MM.1S (cell line): ENCODE measurements at regions not wholly inside any gene's neighbourhood (a gene's known extent, or its start where the extent isn't known, plus 50 kb on each side); places are given as distances from the start of the nearest gene placed in this dataset.
"Not testable (repeated sequence)": the region's sequence is repeated elsewhere in the genome, so short reads cannot be mapped to it uniquely, and the experiment has no call there.

Source experiments
- DNase-seq: peaks from one replicate; pipeline ENCODE4 v3.0.0-alpha.2; 2015
- H2AFZ ChIP-seq: fragments of 300-600 bp; sonication (generic); 2 replicates; pipeline ENCODE4 v1.6.0; 2016; ENCODE audit warnings: antibody characterized with exemption, low read length
- H3F3A ChIP-seq: fragments of 300-600 bp; sonication (generic); 2 replicates; pipeline ENCODE4 v1.6.1; 2016; ENCODE audit warnings: mild to moderate bottlenecking, antibody characterized with exemption, low read length, moderate library complexity, mixed read lengths; ENCODE audit not compliant: insufficient read depth
- H3K27ac ChIP-seq: fragments of 300-600 bp; sonication (generic); 2 replicates; pipeline ENCODE4 v1.5.1; 2016; ENCODE audit warnings: mild to moderate bottlenecking, low read length
- H3K27me3 ChIP-seq: fragments of 300-600 bp; sonication (generic); replicated peaks from 2 replicates; pipeline ENCODE4 v1.6.0; 2016; ENCODE audit warnings: low read length; ENCODE audit not compliant: insufficient read depth
- H3K36me3 ChIP-seq: fragments of 300-600 bp; sonication (generic); replicated peaks from 2 replicates; pipeline ENCODE4 v1.6.1; 2016; ENCODE audit warnings: mild to moderate bottlenecking, low read length, mixed read lengths; ENCODE audit not compliant: insufficient read depth
- H3K4me1 ChIP-seq: fragments of 300-600 bp; sonication (generic); 2 replicates; pipeline ENCODE4 v1.6.1; 2016; ENCODE audit warnings: low read length, mixed read lengths
- H3K4me2 ChIP-seq: fragments of 300-600 bp; sonication (generic); 2 replicates; pipeline ENCODE4 v1.6.0; 2016; ENCODE audit warnings: low read depth, low read length
- H3K4me3 ChIP-seq: fragments of 300-600 bp; sonication (generic); 2 replicates; pipeline ENCODE4 v1.5.1; 2016; ENCODE audit warnings: low read length, mixed read lengths
- H3K79me2 ChIP-seq: fragments of 300-600 bp; sonication (generic); 2 replicates; pipeline ENCODE4 v1.6.1; 2016; ENCODE audit warnings: mixed run types, low read length, mixed read lengths
- H3K9ac ChIP-seq: fragments of 300-600 bp; sonication (generic); 2 replicates; pipeline ENCODE4 v1.6.1; 2016; ENCODE audit warnings: low read length, mixed read lengths
- H3K9me2 ChIP-seq: fragments of 300-600 bp; sonication (generic); replicated peaks from 2 replicates; pipeline ENCODE4 v1.6.1; 2016; ENCODE audit warnings: mild to moderate bottlenecking, low read length, mixed read lengths; ENCODE audit not compliant: insufficient read depth
- H3K9me3 ChIP-seq: fragments of 300-600 bp; sonication (generic); replicated peaks from 2 replicates; pipeline ENCODE4 v1.6.1; 2016; ENCODE audit warnings: mild to moderate bottlenecking, low read length, mixed read lengths; ENCODE audit not compliant: insufficient read depth
- H4K20me1 ChIP-seq: fragments of 300-600 bp; sonication (generic); 2 replicates; pipeline ENCODE4 v1.6.1; 2016; ENCODE audit warnings: mild to moderate bottlenecking, low read length, moderate library complexity, mixed read lengths; ENCODE audit not compliant: insufficient read depth
- EZH2 ChIP-seq: fragments of 300-600 bp; sonication (generic); optimal IDR thresholded peaks from 2 replicates; pipeline ENCODE3; 2017; ENCODE audit warnings: low read depth, mild to moderate bottlenecking, antibody characterized with exemption, low read length, mixed read lengths
- EZH2phosphoT487 ChIP-seq: fragments of 300-600 bp; sonication (generic); IDR thresholded peaks from 2 replicates; pipeline ENCODE4 v1.6.1; 2018; ENCODE audit warnings: antibody characterized with exemption, low read length
- TF ChIP-seq, protein P1 (sequence below): fragments of 300-600 bp; sonication (generic); IDR thresholded peaks from 2 replicates; pipeline ENCODE4 v1.5.1; 2016; ENCODE audit warnings: antibody characterized with exemption, low read length, mixed read lengths

DNA sequence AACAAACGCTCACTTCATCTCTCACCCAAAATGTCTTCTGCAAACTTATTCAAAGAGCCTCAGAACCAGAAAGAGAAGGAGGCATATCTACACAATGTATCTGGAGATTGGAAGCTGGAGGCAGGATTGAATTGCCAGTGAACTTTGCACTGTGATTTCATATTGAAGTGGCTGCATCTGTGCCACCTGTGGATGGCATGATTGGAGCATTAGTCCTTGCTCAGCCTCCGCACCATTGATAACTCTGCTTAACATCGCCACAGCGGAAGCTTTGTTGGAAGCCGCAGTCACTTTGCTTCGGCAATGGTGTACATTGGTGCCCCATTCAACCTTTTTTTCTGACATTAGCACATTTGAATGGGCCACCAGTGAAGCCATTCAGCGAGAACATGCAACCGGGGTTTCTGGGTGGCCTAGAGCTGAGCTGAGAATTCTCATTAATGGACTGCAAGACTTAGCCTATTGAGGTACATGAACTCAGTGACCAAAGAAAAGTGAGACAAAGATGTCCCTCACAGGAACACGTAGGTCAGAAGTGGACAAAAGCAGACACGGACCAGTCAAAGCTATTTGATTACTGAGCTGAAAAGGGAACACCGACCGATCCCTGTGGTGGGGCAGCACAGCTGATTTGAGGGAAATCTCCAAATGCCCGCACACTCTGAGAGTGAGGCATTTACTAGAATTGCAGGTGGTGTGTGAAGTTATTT is 130.4 kb downstream of the BRMS1L start:
- no peak overlapping the region for H3K4me2 ChIP-seq
- no peaks in the 10 kb centered on the region for H3K9me3 ChIP-seq
- TF ChIP-seq EZH2phosphoT487 (no peak), EZH2 (no peak)
- TF ChIP-seq, protein P1, sequence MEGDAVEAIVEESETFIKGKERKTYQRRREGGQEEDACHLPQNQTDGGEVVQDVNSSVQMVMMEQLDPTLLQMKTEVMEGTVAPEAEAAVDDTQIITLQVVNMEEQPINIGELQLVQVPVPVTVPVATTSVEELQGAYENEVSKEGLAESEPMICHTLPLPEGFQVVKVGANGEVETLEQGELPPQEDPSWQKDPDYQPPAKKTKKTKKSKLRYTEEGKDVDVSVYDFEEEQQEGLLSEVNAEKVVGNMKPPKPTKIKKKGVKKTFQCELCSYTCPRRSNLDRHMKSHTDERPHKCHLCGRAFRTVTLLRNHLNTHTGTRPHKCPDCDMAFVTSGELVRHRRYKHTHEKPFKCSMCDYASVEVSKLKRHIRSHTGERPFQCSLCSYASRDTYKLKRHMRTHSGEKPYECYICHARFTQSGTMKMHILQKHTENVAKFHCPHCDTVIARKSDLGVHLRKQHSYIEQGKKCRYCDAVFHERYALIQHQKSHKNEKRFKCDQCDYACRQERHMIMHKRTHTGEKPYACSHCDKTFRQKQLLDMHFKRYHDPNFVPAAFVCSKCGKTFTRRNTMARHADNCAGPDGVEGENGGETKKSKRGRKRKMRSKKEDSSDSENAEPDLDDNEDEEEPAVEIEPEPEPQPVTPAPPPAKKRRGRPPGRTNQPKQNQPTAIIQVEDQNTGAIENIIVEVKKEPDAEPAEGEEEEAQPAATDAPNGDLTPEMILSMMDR = no peak
- H3K4me3 ChIP-seq = no peak overlapping the region
- H3K9me2 ChIP-seq = no peaks in the 10 kb centered on the region
- H3F3A ChIP-seq = no peaks in the 10 kb centered on the region
- no peak overlapping the region for H3K27ac ChIP-seq
- no peaks in the 10 kb centered on the region for H3K36me3 ChIP-seq
- H4K20me1 ChIP-seq = no peaks in the 10 kb centered on the region
- H3K9ac ChIP-seq = no peak overlapping the region
- H3K27me3 ChIP-seq = no peaks in the 10 kb centered on the region
- H3K79me2 ChIP-seq = no peaks in the 10 kb centered on the region
- no peak overlapping the region for H2AFZ ChIP-seq
- H3K4me1 ChIP-seq = no peaks in the 10 kb centered on the region
- DNase-seq = no peak

DNA sequence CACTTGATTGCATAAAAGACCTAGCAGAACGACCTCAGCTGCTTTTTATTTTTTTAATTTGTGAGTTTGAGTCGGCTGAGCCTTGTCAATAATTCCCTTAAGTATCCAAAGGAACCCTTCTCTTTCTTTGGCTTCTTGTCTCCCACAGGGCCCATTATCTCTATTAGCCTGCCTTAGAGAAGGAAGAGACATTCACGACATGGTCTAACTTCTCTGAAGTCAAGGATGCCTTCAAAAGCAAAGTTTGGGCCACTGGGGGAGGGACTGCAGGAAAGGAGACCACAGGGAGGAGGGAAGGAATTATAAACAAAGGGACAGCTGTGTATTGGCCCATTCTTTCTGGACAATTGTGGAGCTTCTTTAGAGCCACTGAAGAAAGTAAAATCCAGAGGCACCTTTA is 126.4 kb downstream of the BRMS1L start:
- no peaks in the 10 kb centered on the region for H3K9me2 ChIP-seq
- H3K4me3 ChIP-seq = no peak overlapping the region
- no peaks in the 10 kb centered on the region for H3K9me3 ChIP-seq
- no peaks in the 10 kb centered on the region for H3F3A ChIP-seq
- H3K4me2 ChIP-seq = no peak overlapping the region
- H3K4me1 ChIP-seq = no peaks in the 10 kb centered on the region
- H3K9ac ChIP-seq = no peak overlapping the region
- DNase-seq = no peak
- no peaks in the 10 kb centered on the region for H3K36me3 ChIP-seq
- no peaks in the 10 kb centered on the region for H3K79me2 ChIP-seq
- TF ChIP-seq EZH2 (no peak), EZH2phosphoT487 (no peak)
- TF ChIP-seq, protein P1 = no peak
- H3K27ac ChIP-seq = no peak overlapping the region
- no peaks in the 10 kb centered on the region for H3K27me3 ChIP-seq
- no peak overlapping the region for H2AFZ ChIP-seq
- no peaks in the 10 kb centered on the region for H4K20me1 ChIP-seq

DNA sequence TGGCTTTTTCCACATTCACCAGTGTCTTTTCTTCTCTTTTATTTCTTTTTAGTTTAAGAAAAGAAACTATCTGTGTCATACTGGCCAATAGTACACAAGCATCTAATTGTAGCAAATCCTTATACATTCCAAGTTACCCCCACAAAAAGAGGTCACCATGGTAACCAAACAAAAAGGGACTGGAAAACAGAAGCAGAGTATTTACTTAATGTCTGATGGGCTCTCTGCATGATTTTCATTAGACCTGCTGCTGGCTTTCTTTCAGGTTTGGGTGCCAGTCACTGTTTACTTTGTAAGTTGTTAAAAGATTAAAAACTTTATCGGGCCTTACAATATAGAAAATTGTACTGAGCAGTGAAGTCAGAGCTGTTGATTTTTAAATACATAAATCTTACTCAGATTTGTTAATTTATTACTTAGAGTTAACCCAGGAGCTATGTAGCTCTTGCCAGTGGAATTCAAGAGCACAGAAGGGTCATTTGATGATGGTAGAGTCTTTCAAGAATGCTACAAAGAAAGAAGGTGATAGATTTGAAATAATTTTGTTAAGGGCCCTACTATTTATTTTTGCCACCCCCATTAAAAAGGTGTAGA is 123.9 kb downstream of the BRMS1L start:
- H3K9ac ChIP-seq = no peak overlapping the region
- DNase-seq = no peak

DNA sequence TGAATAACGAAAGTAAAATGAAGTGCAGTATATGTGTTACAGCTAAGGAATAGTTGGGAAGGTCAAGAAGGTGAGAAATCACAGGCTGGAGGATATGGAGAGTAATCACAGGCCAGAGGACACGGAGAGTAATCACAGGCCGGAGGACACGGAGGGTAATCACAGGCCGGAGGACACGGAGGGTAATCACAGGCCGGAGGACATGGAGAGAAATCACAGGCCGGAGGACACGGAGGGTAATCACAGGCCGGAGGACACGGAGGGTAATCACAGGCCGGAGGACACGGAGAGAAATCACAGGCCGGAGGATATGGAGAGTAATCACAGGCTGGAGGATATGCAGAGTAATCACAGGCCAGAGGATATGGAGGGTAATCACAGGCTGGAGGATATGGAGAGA is 121.8 kb downstream of the BRMS1L start:
- not testable (repeated sequence) for H3K27me3 ChIP-seq, H4K20me1 ChIP-seq, H3K4me1 ChIP-seq, H3K4me3 ChIP-seq, H2AFZ ChIP-seq, H3K9me2 ChIP-seq, H3K9ac ChIP-seq, H3K4me2 ChIP-seq, H3K27ac ChIP-seq, DNase-seq, H3K9me3 ChIP-seq, H3K79me2 ChIP-seq, H3K36me3 ChIP-seq, H3F3A ChIP-seq

More for the DNA sequence above, 123.9 kb downstream of the BRMS1L start:
- H3F3A ChIP-seq = no peaks in the 10 kb centered on the region
- no peaks in the 10 kb centered on the region for H3K36me3 ChIP-seq
- H3K79me2 ChIP-seq = no peaks in the 10 kb centered on the region
- no peak overlapping the region for H3K27ac ChIP-seq
- no peaks in the 10 kb centered on the region for H3K27me3 ChIP-seq
- H3K4me2 ChIP-seq = no peak overlapping the region
- no peaks in the 10 kb centered on the region for H3K9me2 ChIP-seq
- TF ChIP-seq EZH2 = no peak
- TF ChIP-seq, protein P1 = no peak
- TF ChIP-seq EZH2phosphoT487 = no peak
- H3K4me3 ChIP-seq = no peak overlapping the region
- H3K4me1 ChIP-seq = no peaks in the 10 kb centered on the region
- no peaks in the 10 kb centered on the region for H3K9me3 ChIP-seq
- no peaks in the 10 kb centered on the region for H4K20me1 ChIP-seq
- no peak overlapping the region for H2AFZ ChIP-seq
